H7 (cell line): ENCODE measurements at regions not wholly inside any gene's neighbourhood (a gene's known extent, or its start where the extent isn't known, plus 50 kb on each side); places are given as distances from the start of the nearest gene placed in this dataset.
"Not testable (repeated sequence)": the region's sequence is repeated elsewhere in the genome, so short reads cannot be mapped to it uniquely, and the experiment has no call there.

Source experiments
- DNase-seq: peaks from one replicate; pipeline ENCODE4 v3.0.0; 2012
- H3K27me3 ChIP-seq: 2 replicates; pipeline ENCODE4 v1.6.0; 2011; ENCODE audit warnings: mild to moderate bottlenecking, low read length; ENCODE audit not compliant: control insufficient read depth, insufficient read depth
- H3K36me3 ChIP-seq: replicated peaks from 2 replicates; pipeline ENCODE4 v1.5.1; 2011; ENCODE audit warnings: low read length; ENCODE audit not compliant: control insufficient read depth, insufficient read depth
- H3K4me3 ChIP-seq: 2 replicates; pipeline ENCODE4 v1.5.1; 2011; ENCODE audit warnings: low read depth, mild to moderate bottlenecking, control low read depth, low read length, moderate library complexity; ENCODE audit not compliant: insufficient read depth

- DNase-seq, H3K27me3 ChIP-seq, H3K4me3 ChIP-seq, H3K36me3 ChIP-seq: not testable (repeated sequence)
These were observed 72.1 kb upstream of the GMDS start for GRCh38 chr6:2317498-2317897.

GRCh38 chr6:2314641-2315040 lies 69.2 kb upstream of the GMDS start:
- H3K27me3 ChIP-seq: no peaks in the 10 kb centered on the region
- no peak for DNase-seq
- H3K4me3 ChIP-seq: no peak overlapping the region
- no peaks in the 10 kb centered on the region for H3K36me3 ChIP-seq

- Histone ChIP-seq H3K36me3 (no peaks in the 10 kb centered on the region), H3K27me3 (no peaks in the 10 kb centered on the region), H3K4me3 (no peak overlapping the region)
- no peak for DNase-seq
These were observed 64.6 kb upstream of the GMDS start for GRCh38 chr6:2310042-2310441.

- no peak overlapping the region for H3K4me3 ChIP-seq
- no peak for DNase-seq
These were observed 63.7 kb upstream of the GMDS start for GRCh38 chr6:2309122-2309521.

GRCh38 chr6:2307799-2308198 lies 62.4 kb upstream of the GMDS start:
- Histone ChIP-seq H3K27me3 (no peaks in the 10 kb centered on the region), H3K36me3 (no peaks in the 10 kb centered on the region), H3K4me3 (no peak overlapping the region)
- no peak for DNase-seq

More at GRCh38 chr6:2309122-2309521, 63.7 kb upstream of the GMDS start:
- Histone ChIP-seq H3K27me3 (no peaks in the 10 kb centered on the region), H3K36me3 (no peaks in the 10 kb centered on the region)

GRCh38 chr6:2305951-2306350 lies 60.5 kb upstream of the GMDS start:
- DNase-seq: no peak

GRCh38 chr6:2302482-2302881 lies 57.1 kb upstream of the GMDS start:
- not testable (repeated sequence) for H3K4me3 ChIP-seq, H3K36me3 ChIP-seq, DNase-seq, H3K27me3 ChIP-seq

More at GRCh38 chr6:2305951-2306350, 60.5 kb upstream of the GMDS start:
- no peaks in the 10 kb centered on the region for H3K36me3 ChIP-seq
- H3K4me3 ChIP-seq: no peak overlapping the region
- no peaks in the 10 kb centered on the region for H3K27me3 ChIP-seq

- peak; percentile 10 for DNase-seq
- Histone ChIP-seq H3K36me3 (no peaks in the 10 kb centered on the region), H3K4me3 (no peak overlapping the region), H3K27me3 (no peaks in the 10 kb centered on the region)
These were observed 51.4 kb upstream of the GMDS start for GRCh38 chr6:2296781-2297180.
